ENCODE measurements at regions not wholly inside any gene's neighbourhood (a gene's known extent, or its start where the extent isn't known, plus 50 kb on each side); places are given as distances from the start of the nearest gene placed in this dataset.
A peak's percentile ranks its signal among the peaks of the same experiment; 100 is the strongest.

- H3K4me3 ChIP-seq (ENCODE audit: low read length), result no peak overlapping the region
- no peak for DNase-seq (ENCODE audit: low read depth)
- TF ChIP-seq CTCF (conservative IDR thresholded peaks at IDR 0.05; ENCODE audit: low read length), result no peak
Measured at GRCh38 chr6:130296854-130297253, 69.0 kb upstream of the TMEM200A start.

- peak; percentile 92 for TF ChIP-seq CTCF (conservative IDR thresholded peaks at IDR 0.05; ENCODE audit: low read length)
- DNase-seq (ENCODE audit: low read depth), result peak; percentile 77
- no peak overlapping the region for H3K4me3 ChIP-seq (ENCODE audit: low read length)
Measured at GRCh38 chr6:130293800-130294199, 71.0 kb upstream of the SAMD3 start.

- no peak for TF ChIP-seq CTCF (conservative IDR thresholded peaks at IDR 0.05; ENCODE audit: low read length)
- DNase-seq (ENCODE audit: low read depth), result no peak
- no peak overlapping the region for H3K4me3 ChIP-seq (ENCODE audit: low read length)
Measured at GRCh38 chr6:130288065-130288464, 65.3 kb upstream of the SAMD3 start.

GRCh38 chr6:130282234-130282995, 59.7 kb upstream of the SAMD3 start:
- peak; percentile 67 for TF ChIP-seq CTCF (conservative IDR thresholded peaks at IDR 0.05; ENCODE audit: low read length)
- no peak overlapping the region for H3K4me3 ChIP-seq (ENCODE audit: low read length)
- peak; percentile 48 for DNase-seq (ENCODE audit: low read depth)

DNA sequence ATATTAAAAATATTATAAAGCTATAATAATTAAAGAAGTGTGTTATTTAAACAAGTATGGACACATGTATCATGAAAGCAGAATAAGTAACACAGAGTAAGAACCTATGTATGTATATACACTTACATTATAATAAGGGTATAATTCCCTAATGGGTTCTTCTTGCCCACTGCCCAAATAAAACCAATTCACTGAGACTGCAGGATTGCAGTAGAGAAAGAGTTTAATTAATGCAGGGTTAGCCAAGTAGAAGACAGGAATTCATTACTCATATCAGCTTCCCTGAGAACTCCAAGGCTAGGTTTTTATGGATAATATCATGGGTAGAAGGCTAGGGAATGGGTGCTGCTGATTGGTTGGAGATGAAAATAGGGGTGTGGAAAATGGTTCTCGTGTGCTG, 53.8 kb upstream of the SAMD3 start:
- no peak for TF ChIP-seq CTCF (conservative IDR thresholded peaks at IDR 0.05; ENCODE audit: low read length)
- no peak for DNase-seq (ENCODE audit: low read depth)
- no peak overlapping the region for H3K4me3 ChIP-seq (ENCODE audit: low read length)

GRCh38 chr6:130274007-130274406, 51.3 kb upstream of the SAMD3 start:
- TF ChIP-seq CTCF (conservative IDR thresholded peaks at IDR 0.05; ENCODE audit: low read length), result no peak
- H3K4me3 ChIP-seq (ENCODE audit: low read length), result no peak overlapping the region
- no peak for DNase-seq (ENCODE audit: low read depth)
